ENCODE measurements at regions not wholly inside any gene's neighbourhood (a gene's known extent, or its start where the extent isn't known, plus 50 kb on each side); places are given as distances from the start of the nearest gene placed in this dataset.

DNA sequence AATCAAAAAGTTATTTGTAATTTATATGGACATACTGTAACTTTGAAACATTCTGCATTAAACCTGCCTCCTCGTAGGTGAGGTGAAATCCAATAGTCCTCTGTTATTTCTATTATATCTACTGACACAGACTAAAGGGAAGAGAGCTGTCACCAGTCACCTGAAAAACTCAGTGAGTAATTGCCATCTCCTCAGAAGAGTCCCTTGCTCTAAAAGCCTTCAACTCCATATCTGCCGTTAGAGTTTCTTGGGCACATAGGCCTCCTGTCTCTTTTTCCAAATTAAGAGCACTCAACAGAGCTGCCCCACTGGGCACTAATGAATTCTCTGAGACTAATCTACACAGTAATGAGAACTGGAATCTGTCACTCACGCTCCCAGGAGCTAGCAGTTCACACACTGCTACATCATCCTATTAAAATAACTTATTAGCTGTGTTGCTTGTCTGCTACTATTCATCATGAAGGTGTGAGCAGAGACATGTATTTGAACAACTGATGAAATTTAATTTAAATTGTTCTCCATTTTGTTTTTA, 67.3 kb upstream of the VCAN start:
- ChIA-PET CTCF (no interaction called here), POLR2A (no interaction called here)
- no TSS peak for BruUV-seq (replicated peaks)
- Histone ChIP-seq H3K27ac (ENCODE audit: low read length) (no peak overlapping the region), H3K4me3 (ENCODE audit: low read depth in 2 of 2, low read length in 2 of 2) (no peak overlapping the region), H3K27me3 (ENCODE audit: control insufficient read depth, insufficient read depth, low read length) (no peaks in the 10 kb centered on the region), H3K9me3 (ENCODE audit: control insufficient read depth, insufficient read depth, low read depth, low read length) (no peaks in the 10 kb centered on the region), H3K36me3 (ENCODE audit: control insufficient read depth, insufficient read depth, low read length) (no peaks in the 10 kb centered on the region), H3K4me1 (ENCODE audit: control insufficient read depth, insufficient read depth, low read length) (no peaks in the 10 kb centered on the region)
- TF ChIP-seq TCF7L2 (IDR thresholded peaks at IDR 0.05; ENCODE audit: low read depth, low read length): no peak
- intact Hi-C loops (cut with micrococcal nuclease; ENCODE audit: unreplicated experiment): no loop called here
- no peak for ATAC-seq
- no peak for DNase-seq (ENCODE audit: low read depth, low spot score)
- in situ Hi-C loops (cut with HindIII; ENCODE audit: low pct_unique_long_range_greater_than_20kb, low sequenced_read_pairs): no loop called here

DNA sequence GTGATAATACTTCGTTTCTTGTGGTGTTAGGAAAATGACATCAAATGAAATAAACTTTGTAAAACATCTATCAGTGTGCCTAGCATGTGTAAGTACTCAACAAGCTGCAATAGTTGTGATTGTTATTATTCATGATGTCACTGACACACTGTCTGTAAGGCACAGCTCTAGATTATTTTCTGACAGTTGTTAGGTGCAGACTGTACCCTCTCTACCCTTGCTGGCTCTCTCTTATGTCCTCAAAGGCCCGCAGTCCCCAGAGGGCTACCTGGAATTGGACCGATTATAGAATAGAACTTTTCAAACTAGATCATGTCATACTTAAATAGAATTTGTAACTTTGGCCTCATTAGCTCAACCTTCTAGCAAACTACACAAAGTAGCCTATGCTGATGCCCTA, 65.9 kb upstream of the VCAN start:
- no peaks in the 10 kb centered on the region for H3K4me1 ChIP-seq (ENCODE audit: control insufficient read depth, insufficient read depth, low read length)
- POLR2A ChIA-PET: no interaction called here
- CTCF ChIA-PET: no interaction called here
- no peaks in the 10 kb centered on the region for H3K27me3 ChIP-seq (ENCODE audit: control insufficient read depth, insufficient read depth, low read length)
- TF ChIP-seq TCF7L2 (IDR thresholded peaks at IDR 0.05; ENCODE audit: low read depth, low read length) (no peak), POLR2AphosphoS5 (IDR thresholded peaks at IDR 0.05; ENCODE audit: low read depth, low read length) (no peak), SIN3A (IDR thresholded peaks at IDR 0.05; ENCODE audit: borderline replicate concordance, insufficient read depth, low read depth, low read length) (no peak)
- TF ChIP-seq, protein P1, sequence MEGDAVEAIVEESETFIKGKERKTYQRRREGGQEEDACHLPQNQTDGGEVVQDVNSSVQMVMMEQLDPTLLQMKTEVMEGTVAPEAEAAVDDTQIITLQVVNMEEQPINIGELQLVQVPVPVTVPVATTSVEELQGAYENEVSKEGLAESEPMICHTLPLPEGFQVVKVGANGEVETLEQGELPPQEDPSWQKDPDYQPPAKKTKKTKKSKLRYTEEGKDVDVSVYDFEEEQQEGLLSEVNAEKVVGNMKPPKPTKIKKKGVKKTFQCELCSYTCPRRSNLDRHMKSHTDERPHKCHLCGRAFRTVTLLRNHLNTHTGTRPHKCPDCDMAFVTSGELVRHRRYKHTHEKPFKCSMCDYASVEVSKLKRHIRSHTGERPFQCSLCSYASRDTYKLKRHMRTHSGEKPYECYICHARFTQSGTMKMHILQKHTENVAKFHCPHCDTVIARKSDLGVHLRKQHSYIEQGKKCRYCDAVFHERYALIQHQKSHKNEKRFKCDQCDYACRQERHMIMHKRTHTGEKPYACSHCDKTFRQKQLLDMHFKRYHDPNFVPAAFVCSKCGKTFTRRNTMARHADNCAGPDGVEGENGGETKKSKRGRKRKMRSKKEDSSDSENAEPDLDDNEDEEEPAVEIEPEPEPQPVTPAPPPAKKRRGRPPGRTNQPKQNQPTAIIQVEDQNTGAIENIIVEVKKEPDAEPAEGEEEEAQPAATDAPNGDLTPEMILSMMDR (IDR thresholded peaks at IDR 0.05): no peak
- TF ChIP-seq, protein P2, sequence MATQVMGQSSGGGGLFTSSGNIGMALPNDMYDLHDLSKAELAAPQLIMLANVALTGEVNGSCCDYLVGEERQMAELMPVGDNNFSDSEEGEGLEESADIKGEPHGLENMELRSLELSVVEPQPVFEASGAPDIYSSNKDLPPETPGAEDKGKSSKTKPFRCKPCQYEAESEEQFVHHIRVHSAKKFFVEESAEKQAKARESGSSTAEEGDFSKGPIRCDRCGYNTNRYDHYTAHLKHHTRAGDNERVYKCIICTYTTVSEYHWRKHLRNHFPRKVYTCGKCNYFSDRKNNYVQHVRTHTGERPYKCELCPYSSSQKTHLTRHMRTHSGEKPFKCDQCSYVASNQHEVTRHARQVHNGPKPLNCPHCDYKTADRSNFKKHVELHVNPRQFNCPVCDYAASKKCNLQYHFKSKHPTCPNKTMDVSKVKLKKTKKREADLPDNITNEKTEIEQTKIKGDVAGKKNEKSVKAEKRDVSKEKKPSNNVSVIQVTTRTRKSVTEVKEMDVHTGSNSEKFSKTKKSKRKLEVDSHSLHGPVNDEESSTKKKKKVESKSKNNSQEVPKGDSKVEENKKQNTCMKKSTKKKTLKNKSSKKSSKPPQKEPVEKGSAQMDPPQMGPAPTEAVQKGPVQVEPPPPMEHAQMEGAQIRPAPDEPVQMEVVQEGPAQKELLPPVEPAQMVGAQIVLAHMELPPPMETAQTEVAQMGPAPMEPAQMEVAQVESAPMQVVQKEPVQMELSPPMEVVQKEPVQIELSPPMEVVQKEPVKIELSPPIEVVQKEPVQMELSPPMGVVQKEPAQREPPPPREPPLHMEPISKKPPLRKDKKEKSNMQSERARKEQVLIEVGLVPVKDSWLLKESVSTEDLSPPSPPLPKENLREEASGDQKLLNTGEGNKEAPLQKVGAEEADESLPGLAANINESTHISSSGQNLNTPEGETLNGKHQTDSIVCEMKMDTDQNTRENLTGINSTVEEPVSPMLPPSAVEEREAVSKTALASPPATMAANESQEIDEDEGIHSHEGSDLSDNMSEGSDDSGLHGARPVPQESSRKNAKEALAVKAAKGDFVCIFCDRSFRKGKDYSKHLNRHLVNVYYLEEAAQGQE (IDR thresholded peaks at IDR 0.05; ENCODE audit: insufficient read depth in 1 of 2, low read depth in 2 of 2, low read length in 1 of 2): no peak
- H3K36me3 ChIP-seq (ENCODE audit: control insufficient read depth, insufficient read depth, low read length): no peaks in the 10 kb centered on the region
- ATAC-seq (no peak), DNase-seq (ENCODE audit: low read depth, low spot score) (no peak)
- H3K27ac ChIP-seq (ENCODE audit: low read length): no peak overlapping the region
- intact Hi-C loops (cut with micrococcal nuclease; ENCODE audit: unreplicated experiment): no loop called here
- no peaks in the 10 kb centered on the region for H3K9me3 ChIP-seq (ENCODE audit: control insufficient read depth, insufficient read depth, low read depth, low read length)
- H3K4me3 ChIP-seq (ENCODE audit: low read depth in 2 of 2, low read length in 2 of 2): no peak overlapping the region
- BruUV-seq (replicated peaks): no TSS peak
- in situ Hi-C loops (cut with HindIII; ENCODE audit: low pct_unique_long_range_greater_than_20kb, low sequenced_read_pairs): no loop called here

GRCh38 chr5:83406906-83407305, 64.6 kb upstream of the VCAN start:
- no TSS peak for BruUV-seq (replicated peaks)
- no peaks in the 10 kb centered on the region for H3K4me1 ChIP-seq (ENCODE audit: control insufficient read depth, insufficient read depth, low read length)
- POLR2A ChIA-PET: interaction anchor here (0.6 kb wide), 1 partner anchor 1227 kb away, joined by 3 read pairs; no protein-coding TSS in a partner anchor
- H3K9me3 ChIP-seq (ENCODE audit: control insufficient read depth, insufficient read depth, low read depth, low read length): no peaks in the 10 kb centered on the region
- intact Hi-C loops (cut with micrococcal nuclease; ENCODE audit: unreplicated experiment) (no loop called here), in situ Hi-C loops (cut with HindIII; ENCODE audit: low pct_unique_long_range_greater_than_20kb, low sequenced_read_pairs) (no loop called here)
- H3K27ac ChIP-seq (ENCODE audit: low read length): no peak overlapping the region
- no peak for TF ChIP-seq TCF7L2 (IDR thresholded peaks at IDR 0.05; ENCODE audit: low read depth, low read length)
- TF ChIP-seq POLR2AphosphoS5 (IDR thresholded peaks at IDR 0.05; ENCODE audit: low read depth, low read length): no peak
- TF ChIP-seq, protein P2 (IDR thresholded peaks at IDR 0.05; ENCODE audit: insufficient read depth in 1 of 2, low read depth in 2 of 2, low read length in 1 of 2): no peak
- TF ChIP-seq, protein P1 (IDR thresholded peaks at IDR 0.05): no peak
- TF ChIP-seq SIN3A (IDR thresholded peaks at IDR 0.05; ENCODE audit: borderline replicate concordance, insufficient read depth, low read depth, low read length): no peak
- no peaks in the 10 kb centered on the region for H3K27me3 ChIP-seq (ENCODE audit: control insufficient read depth, insufficient read depth, low read length)
- no peak overlapping the region for H3K4me3 ChIP-seq (ENCODE audit: low read depth in 2 of 2, low read length in 2 of 2)
- no peaks in the 10 kb centered on the region for H3K36me3 ChIP-seq (ENCODE audit: control insufficient read depth, insufficient read depth, low read length)
- DNase-seq (ENCODE audit: low read depth, low spot score) (no peak), ATAC-seq (no peak)
- CTCF ChIA-PET: no interaction called here
